ENCODE measurements at regions not wholly inside any gene's neighbourhood (a gene's known extent, or its start where the extent isn't known, plus 50 kb on each side); places are given as distances from the start of the nearest gene placed in this dataset.

DNA sequence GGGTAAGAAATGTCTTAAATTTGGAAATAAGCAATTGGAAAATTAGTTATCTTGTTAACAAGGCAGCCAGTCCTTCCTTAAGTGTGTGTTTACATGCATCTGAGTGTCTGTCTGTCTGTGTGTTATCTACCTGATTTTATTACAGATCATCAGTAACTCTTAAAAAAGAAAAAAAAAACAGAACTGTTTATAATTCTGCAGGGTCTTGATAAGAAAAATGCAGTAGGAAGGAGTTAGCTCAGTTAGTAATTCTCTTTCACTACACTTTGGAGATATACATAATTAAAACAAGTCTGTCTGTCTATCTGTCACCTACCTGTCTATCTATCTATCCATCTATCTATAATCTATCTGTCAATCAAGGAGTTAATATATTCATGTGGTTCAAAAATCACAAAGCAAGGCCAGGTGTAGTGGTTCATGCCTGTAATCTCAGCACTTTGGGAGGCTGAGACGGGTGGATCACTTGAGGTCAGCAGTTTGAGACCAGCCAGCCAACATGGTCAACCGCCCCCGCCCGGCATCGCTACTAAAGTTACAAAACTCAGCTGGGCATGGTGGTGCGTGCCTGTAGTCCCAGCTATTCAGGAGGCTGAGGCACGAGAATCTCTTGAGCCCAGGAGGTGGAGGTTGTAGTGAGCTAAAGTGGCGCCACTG lies 135.5 kb upstream of the SGO1 start:
- no peak for ATAC-seq
- TF ChIP-seq ZC3H10 (CRISPR knock-in tag; IDR thresholded peaks at IDR 0.05) (no peak), BACH2 (CRISPR knock-in tag; IDR thresholded peaks at IDR 0.05; ENCODE audit: borderline replicate concordance) (no peak), OSR1 (CRISPR knock-in tag; IDR thresholded peaks at IDR 0.05) (no peak), ZNF8 (CRISPR knock-in tag; IDR thresholded peaks at IDR 0.05) (no peak), SNAI2 (CRISPR knock-in tag; IDR thresholded peaks at IDR 0.05) (no peak), ZNF70 (CRISPR knock-in tag; IDR thresholded peaks at IDR 0.05) (no peak), TSHZ2 (CRISPR knock-in tag; IDR thresholded peaks at IDR 0.05) (no peak), TOX (CRISPR knock-in tag; IDR thresholded peaks at IDR 0.05; ENCODE audit: borderline replicate concordance) (no peak), TCF4 (CRISPR knock-in tag; IDR thresholded peaks at IDR 0.05; ENCODE audit: borderline replicate concordance) (no peak), GLIS3 (CRISPR knock-in tag; IDR thresholded peaks at IDR 0.05) (no peak), ZNF565 (CRISPR knock-in tag; conservative IDR thresholded peaks at IDR 0.05; ENCODE audit: low read depth) (no peak), ARNTL (CRISPR knock-in tag; IDR thresholded peaks at IDR 0.05; ENCODE audit: borderline replicate concordance, low read depth) (no peak)
- TF ChIP-seq, protein P1, sequence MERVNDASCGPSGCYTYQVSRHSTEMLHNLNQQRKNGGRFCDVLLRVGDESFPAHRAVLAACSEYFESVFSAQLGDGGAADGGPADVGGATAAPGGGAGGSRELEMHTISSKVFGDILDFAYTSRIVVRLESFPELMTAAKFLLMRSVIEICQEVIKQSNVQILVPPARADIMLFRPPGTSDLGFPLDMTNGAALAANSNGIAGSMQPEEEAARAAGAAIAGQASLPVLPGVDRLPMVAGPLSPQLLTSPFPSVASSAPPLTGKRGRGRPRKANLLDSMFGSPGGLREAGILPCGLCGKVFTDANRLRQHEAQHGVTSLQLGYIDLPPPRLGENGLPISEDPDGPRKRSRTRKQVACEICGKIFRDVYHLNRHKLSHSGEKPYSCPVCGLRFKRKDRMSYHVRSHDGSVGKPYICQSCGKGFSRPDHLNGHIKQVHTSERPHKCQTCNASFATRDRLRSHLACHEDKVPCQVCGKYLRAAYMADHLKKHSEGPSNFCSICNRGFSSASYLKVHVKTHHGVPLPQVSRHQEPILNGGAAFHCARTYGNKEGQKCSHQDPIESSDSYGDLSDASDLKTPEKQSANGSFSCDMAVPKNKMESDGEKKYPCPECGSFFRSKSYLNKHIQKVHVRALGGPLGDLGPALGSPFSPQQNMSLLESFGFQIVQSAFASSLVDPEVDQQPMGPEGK (CRISPR knock-in tag; IDR thresholded peaks at IDR 0.05; ENCODE audit: borderline replicate concordance): no peak
- TF ChIP-seq, protein P2, sequence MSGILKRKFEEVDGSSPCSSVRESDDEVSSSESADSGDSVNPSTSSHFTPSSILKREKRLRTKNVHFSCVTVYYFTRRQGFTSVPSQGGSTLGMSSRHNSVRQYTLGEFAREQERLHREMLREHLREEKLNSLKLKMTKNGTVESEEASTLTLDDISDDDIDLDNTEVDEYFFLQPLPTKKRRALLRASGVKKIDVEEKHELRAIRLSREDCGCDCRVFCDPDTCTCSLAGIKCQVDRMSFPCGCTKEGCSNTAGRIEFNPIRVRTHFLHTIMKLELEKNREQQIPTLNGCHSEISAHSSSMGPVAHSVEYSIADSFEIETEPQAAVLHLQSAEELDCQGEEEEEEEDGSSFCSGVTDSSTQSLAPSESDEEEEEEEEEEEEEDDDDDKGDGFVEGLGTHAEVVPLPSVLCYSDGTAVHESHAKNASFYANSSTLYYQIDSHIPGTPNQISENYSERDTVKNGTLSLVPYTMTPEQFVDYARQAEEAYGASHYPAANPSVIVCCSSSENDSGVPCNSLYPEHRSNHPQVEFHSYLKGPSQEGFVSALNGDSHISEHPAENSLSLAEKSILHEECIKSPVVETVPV (CRISPR knock-in tag; IDR thresholded peaks at IDR 0.05): no peak
- TF ChIP-seq, protein P3, sequence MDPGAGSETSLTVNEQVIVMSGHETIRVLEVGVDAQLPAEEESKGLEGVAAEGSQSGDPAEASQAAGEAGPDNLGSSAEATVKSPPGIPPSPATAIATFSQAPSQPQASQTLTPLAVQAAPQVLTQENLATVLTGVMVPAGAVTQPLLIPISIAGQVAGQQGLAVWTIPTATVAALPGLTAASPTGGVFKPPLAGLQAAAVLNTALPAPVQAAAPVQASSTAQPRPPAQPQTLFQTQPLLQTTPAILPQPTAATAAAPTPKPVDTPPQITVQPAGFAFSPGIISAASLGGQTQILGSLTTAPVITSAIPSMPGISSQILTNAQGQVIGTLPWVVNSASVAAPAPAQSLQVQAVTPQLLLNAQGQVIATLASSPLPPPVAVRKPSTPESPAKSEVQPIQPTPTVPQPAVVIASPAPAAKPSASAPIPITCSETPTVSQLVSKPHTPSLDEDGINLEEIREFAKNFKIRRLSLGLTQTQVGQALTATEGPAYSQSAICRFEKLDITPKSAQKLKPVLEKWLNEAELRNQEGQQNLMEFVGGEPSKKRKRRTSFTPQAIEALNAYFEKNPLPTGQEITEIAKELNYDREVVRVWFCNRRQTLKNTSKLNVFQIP (CRISPR knock-in tag; IDR thresholded peaks at IDR 0.05; ENCODE audit: borderline replicate concordance, low read depth): no peak
- TF ChIP-seq, protein P4, sequence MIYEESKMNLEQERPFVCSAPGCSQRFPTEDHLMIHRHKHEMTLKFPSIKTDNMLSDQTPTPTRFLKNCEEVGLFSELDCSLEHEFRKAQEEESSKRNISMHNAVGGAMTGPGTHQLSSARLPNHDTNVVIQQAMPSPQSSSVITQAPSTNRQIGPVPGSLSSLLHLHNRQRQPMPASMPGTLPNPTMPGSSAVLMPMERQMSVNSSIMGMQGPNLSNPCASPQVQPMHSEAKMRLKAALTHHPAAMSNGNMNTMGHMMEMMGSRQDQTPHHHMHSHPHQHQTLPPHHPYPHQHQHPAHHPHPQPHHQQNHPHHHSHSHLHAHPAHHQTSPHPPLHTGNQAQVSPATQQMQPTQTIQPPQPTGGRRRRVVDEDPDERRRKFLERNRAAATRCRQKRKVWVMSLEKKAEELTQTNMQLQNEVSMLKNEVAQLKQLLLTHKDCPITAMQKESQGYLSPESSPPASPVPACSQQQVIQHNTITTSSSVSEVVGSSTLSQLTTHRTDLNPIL (CRISPR knock-in tag; IDR thresholded peaks at IDR 0.05; ENCODE audit: low read depth): no peak

GRCh38 chr3:20320489-20320888 lies 134.5 kb upstream of the SGO1 start:
- ATAC-seq: no peak
- TF ChIP-seq SNAI2 (CRISPR knock-in tag; IDR thresholded peaks at IDR 0.05) (no peak), CSDC2 (CRISPR knock-in tag; IDR thresholded peaks at IDR 0.05) (no peak), OSR1 (CRISPR knock-in tag; IDR thresholded peaks at IDR 0.05) (no peak), ZNF70 (CRISPR knock-in tag; IDR thresholded peaks at IDR 0.05) (no peak), PPARA (CRISPR knock-in tag; IDR thresholded peaks at IDR 0.05; ENCODE audit: borderline replicate concordance) (no peak), ZFP3 (CRISPR knock-in tag; IDR thresholded peaks at IDR 0.05) (no peak)
- TF ChIP-seq, protein P3 (CRISPR knock-in tag; IDR thresholded peaks at IDR 0.05; ENCODE audit: borderline replicate concordance, low read depth): no peak
- TF ChIP-seq, protein P1 (CRISPR knock-in tag; IDR thresholded peaks at IDR 0.05; ENCODE audit: borderline replicate concordance): no peak
- TF ChIP-seq, protein P4 (CRISPR knock-in tag; IDR thresholded peaks at IDR 0.05; ENCODE audit: low read depth): no peak

Measured in SK-N-SH treated with all-trans-retinoic acid at 6 μM for 48 hours (cell line).